CD4-positive, alpha-beta T cell treated with Interleukin-15 for 1 hour (primary cell): ENCODE measurements at regions not wholly inside any gene's neighbourhood (a gene's known extent, or its start where the extent isn't known, plus 50 kb on each side); places are given as distances from the start of the nearest gene placed in this dataset.

ENCODE experiments used
- DNase-seq: peaks from one replicate; pipeline ENCODE4 v3.0.0-alpha.2; 2020

GRCh38 chr12:91964501-91964900, 181.1 kb downstream of the BTG1 start:
- DNase-seq: no peak

GRCh38 chr12:91959220-91959619, 186.4 kb downstream of the BTG1 start:
- DNase-seq: no peak

GRCh38 chr12:91958816-91959215, 186.8 kb downstream of the BTG1 start:
- no peak for DNase-seq

- DNase-seq: no peak
These were observed 190.9 kb downstream of the BTG1 start for GRCh38 chr12:91954747-91955146.

GRCh38 chr12:91954326-91954725, 191.3 kb downstream of the BTG1 start:
- DNase-seq: no peak

- no peak for DNase-seq
These were observed 192.7 kb downstream of the BTG1 start for GRCh38 chr12:91952916-91953315.

GRCh38 chr12:91951571-91951970, 194.1 kb downstream of the BTG1 start:
- DNase-seq: no peak

GRCh38 chr12:91948504-91948903, 197.1 kb downstream of the BTG1 start:
- DNase-seq: no peak

GRCh38 chr12:91947459-91947858, 198.2 kb downstream of the BTG1 start:
- peak; percentile 19 for DNase-seq

GRCh38 chr12:91944637-91945036, 201.0 kb downstream of the BTG1 start:
- no peak for DNase-seq

- DNase-seq: no peak
These were observed 204.6 kb downstream of the BTG1 start for GRCh38 chr12:91940826-91941570.

GRCh38 chr12:91940322-91940721, 205.3 kb downstream of the BTG1 start:
- DNase-seq: no peak

- DNase-seq: no peak
These were observed 207.9 kb downstream of the BTG1 start for GRCh38 chr12:91937706-91938105.

- DNase-seq: no peak
These were observed 208.6 kb downstream of the BTG1 start for GRCh38 chr12:91937009-91937408.

- no peak for DNase-seq
These were observed 210.3 kb downstream of the BTG1 start for GRCh38 chr12:91935296-91935695.

GRCh38 chr12:91931111-91931510, 214.5 kb downstream of the BTG1 start:
- DNase-seq: no peak

GRCh38 chr12:91928501-91928900, 217.1 kb downstream of the BTG1 start:
- DNase-seq: no peak

GRCh38 chr12:91926848-91927247, 218.8 kb downstream of the BTG1 start:
- DNase-seq: no peak

- DNase-seq: no peak
These were observed 220.8 kb downstream of the BTG1 start for GRCh38 chr12:91924827-91925226.

GRCh38 chr12:91923864-91924263, 221.8 kb downstream of the BTG1 start:
- no peak for DNase-seq

- DNase-seq: no peak
These were observed 223.0 kb downstream of the BTG1 start for GRCh38 chr12:91922674-91923073.

GRCh38 chr12:91922139-91922538, 223.5 kb downstream of the BTG1 start:
- DNase-seq: no peak

GRCh38 chr12:91921555-91921954, 224.1 kb downstream of the BTG1 start:
- DNase-seq: no peak

GRCh38 chr12:91920741-91921140, 224.9 kb downstream of the BTG1 start:
- DNase-seq: no peak

- no peak for DNase-seq
These were observed 225.4 kb downstream of the BTG1 start for GRCh38 chr12:91920276-91920675.
